Fibroblast of mammary gland (primary cell): ENCODE measurements at regions not wholly inside any gene's neighbourhood (a gene's known extent, or its start where the extent isn't known, plus 50 kb on each side); places are given as distances from the start of the nearest gene placed in this dataset.
A peak's percentile ranks its signal among the peaks of the same experiment; 100 is the strongest.
"Not testable (repeated sequence)": the region's sequence is repeated elsewhere in the genome, so short reads cannot be mapped to it uniquely, and the experiment has no call there.

Source experiments
- DNase-seq: peaks from one replicate; pipeline ENCODE4 v3.0.0-alpha.2; 2010; ENCODE audit warnings: low read depth
- H3K4me3 ChIP-seq: 2 replicates; pipeline ENCODE4 v1.5.1; 2011; ENCODE audit warnings: low read depth, mild to moderate bottlenecking, low read length, moderate library complexity; ENCODE audit not compliant: control insufficient read depth
- TF ChIP-seq, protein P1 (sequence below): conservative IDR thresholded peaks from 2 replicates; pipeline ENCODE4 v1.5.1; 2011; ENCODE audit warnings: low read depth, low read length, inconsistent platforms; ENCODE audit not compliant: control insufficient read depth, insufficient read depth

DNA sequence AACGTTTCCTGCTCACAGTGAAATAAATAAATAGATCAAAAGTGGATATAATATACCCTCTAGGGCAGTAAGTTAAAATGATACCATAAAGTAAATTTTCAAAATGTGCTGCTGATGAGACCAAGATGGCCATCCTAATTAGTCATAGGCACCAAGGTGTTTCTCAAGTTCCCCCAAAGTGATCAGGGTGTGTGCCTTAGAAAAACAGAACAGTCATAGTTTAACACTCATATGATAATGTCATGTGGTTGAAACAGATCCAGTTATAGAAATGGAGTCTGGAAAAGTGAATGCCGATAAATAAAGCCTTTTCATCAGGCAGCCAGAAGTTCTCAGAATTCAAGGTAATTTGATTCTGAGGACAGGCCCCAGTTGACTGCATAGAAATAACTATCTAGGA lies 161.5 kb upstream of the CDKN2B start:
- TF ChIP-seq, protein P1, sequence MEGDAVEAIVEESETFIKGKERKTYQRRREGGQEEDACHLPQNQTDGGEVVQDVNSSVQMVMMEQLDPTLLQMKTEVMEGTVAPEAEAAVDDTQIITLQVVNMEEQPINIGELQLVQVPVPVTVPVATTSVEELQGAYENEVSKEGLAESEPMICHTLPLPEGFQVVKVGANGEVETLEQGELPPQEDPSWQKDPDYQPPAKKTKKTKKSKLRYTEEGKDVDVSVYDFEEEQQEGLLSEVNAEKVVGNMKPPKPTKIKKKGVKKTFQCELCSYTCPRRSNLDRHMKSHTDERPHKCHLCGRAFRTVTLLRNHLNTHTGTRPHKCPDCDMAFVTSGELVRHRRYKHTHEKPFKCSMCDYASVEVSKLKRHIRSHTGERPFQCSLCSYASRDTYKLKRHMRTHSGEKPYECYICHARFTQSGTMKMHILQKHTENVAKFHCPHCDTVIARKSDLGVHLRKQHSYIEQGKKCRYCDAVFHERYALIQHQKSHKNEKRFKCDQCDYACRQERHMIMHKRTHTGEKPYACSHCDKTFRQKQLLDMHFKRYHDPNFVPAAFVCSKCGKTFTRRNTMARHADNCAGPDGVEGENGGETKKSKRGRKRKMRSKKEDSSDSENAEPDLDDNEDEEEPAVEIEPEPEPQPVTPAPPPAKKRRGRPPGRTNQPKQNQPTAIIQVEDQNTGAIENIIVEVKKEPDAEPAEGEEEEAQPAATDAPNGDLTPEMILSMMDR, result no peak
- DNase-seq, result peak; percentile 66
- H3K4me3 ChIP-seq, result no peak overlapping the region

DNA sequence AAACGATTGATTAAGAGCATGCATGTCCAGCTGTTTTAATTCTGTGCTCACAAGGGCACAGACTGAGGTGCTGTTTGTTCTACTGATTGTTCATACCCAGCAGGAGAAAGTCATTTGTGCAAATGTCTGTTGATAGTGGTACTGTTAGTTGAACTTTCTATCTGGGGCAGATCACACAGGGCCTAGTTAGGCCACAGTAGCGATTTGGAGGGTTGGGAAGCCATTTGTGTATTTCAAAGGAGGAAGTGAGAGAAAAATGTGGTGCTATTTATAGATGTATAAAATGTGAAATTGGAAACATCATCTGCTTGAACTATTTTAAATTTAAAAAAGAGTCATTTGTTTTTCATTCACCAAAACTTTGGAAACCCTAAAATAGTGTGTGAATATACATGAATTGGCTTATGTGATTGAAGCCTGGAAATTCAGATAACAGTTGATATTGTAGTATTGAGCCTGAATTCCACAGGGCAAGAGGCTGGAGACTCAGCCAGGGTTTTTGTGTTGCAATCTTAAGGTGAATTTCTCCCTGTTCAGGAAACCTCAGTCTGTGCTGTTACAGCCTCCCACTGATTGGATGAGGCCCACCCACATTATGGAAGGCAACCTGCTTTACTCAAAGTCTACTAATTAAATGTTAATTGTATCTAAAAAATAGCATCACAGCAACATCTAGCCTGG lies 162.0 kb upstream of the CDKN2B start:
- TF ChIP-seq, protein P1, result no peak
- no peak overlapping the region for H3K4me3 ChIP-seq
- no peak for DNase-seq

DNA sequence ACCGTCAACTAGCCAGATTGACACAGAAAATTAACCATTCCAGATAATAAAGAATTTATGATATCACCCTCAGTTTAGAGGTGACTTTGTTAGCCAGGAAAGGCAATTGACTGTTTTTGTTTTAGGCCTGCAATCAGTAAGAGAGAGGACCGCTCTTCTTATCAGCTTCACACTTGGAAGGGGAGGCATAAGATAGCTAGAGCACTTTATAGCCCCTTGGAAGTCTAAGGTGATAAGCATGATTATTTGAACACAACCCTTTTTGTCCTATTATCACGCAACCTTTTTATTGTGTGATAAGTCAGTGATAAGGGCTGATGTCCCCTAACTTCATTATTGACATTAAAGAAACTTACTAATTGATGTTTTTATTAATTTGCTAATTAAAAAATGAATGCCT lies 162.6 kb upstream of the CDKN2B start:
- TF ChIP-seq, protein P1, result no peak
- no peak for DNase-seq
- H3K4me3 ChIP-seq, result no peak overlapping the region

DNA sequence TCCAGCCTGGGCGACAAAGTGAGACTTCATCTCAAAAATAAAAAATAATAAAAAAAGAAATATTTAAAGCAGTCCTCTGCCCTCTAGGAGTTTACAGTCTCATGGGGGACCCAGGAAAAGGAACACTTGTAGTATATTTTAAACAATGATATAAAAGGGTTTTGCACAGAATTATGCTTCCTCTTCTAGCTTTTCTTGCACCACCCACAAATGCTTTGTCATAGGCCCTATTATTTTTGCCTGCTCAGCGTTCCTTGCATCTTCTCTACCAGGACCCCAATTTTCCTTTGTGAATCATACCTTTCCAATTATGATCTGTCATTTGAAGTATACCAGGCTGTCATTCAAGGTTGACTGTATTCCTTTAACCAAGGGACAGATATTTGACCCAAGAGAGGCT lies 164.8 kb upstream of the CDKN2B start:
- DNase-seq, result no peak
- TF ChIP-seq, protein P1, result no peak

DNA sequence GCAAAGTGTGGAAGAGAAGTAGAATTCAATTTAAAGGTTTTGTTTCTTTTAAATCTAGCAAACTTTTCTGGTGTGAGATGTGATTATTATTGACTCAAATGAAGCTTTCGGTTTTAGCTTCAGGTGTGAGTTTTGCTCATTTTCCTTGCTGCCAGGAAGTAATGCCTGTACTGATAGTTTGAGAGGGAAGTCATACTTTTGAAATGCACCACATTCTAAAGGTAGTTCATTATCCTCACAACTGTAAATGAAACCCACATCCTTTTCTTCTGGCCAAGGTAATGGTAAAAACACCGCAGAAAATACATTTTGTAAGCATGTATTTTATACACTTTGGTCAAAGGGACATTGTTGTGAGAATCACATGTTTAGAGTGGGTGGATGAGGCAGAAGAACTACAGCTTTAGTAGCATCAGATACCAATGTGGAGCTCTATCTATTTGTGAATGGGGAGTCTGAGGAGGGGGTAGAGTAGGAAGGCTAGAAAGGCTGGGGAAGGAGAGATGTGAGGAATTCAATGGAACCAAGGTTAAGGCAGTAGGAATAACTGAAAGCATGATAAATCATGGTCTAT lies 167.0 kb upstream of the CDKN2B start:
- DNase-seq, result no peak
- TF ChIP-seq, protein P1, result no peak
- no peak overlapping the region for H3K4me3 ChIP-seq

More for the DNA sequence above, 164.8 kb upstream of the CDKN2B start:
- H3K4me3 ChIP-seq, result no peak overlapping the region

DNA sequence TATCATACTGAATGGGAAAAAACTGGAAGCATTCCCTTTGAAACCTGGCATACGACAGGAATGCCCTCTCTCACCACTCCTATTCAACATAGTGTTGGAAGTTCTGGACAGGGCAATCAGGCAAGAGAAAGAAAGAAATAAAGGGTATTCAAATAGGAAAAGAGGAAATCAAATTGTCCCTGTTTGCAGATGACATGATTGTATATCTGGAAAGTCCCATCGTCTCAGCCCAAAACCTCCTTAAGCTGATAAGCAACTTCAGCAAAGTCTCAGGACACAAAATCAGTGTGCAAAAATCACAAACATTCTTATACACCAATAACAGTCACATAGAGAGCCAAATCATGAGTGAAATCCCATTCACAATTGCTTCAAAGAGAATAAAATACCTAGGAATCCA lies 171.9 kb upstream of the CDKN2B start:
- not testable (repeated sequence) for H3K4me3 ChIP-seq, DNase-seq

DNA sequence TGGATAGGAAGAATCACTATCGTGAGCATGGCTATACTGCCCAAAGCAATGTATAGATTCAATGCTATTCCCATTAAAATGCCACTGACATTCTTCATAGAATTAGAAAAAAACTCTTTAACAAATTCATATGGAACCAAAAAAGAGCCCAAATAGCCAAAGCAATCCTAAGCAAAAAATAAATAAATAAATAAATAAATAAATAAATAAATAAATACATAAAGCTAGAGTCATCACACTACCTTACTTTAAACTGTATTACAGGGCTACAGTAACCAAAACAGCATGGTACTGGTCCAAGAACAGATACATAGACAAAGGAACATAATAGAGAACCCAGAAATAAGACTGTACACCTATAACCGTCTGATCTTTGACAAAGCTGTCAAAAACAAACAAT lies 180.4 kb upstream of the CDKN2B start:
- TF ChIP-seq, protein P1, result no peak
- no peak for DNase-seq
- H3K4me3 ChIP-seq, result no peak overlapping the region

DNA sequence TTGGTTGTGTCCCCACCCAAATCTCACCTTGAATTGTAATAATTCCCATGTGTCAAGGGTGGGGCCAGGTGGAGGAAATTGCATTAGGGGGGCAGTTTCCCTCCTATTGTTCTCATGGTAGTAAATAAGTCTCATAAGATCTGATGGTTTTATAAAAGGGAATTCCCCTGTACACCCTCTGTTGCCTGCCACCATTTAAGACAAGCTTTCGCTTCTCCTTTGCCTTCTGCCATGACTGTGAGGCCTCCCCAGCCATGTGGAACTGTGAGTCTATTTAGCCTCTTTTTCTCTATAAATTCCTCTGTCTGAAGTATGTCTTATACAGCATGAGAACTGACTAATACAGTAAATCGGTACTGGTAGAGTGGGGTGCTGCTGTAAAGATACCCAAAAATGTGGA lies 187.9 kb upstream of the CDKN2B start:
- DNase-seq, H3K4me3 ChIP-seq: not testable (repeated sequence)
